ENCODE measurements at regions not wholly inside any gene's neighbourhood (a gene's known extent, or its start where the extent isn't known, plus 50 kb on each side); places are given as distances from the start of the nearest gene placed in this dataset.

DNA sequence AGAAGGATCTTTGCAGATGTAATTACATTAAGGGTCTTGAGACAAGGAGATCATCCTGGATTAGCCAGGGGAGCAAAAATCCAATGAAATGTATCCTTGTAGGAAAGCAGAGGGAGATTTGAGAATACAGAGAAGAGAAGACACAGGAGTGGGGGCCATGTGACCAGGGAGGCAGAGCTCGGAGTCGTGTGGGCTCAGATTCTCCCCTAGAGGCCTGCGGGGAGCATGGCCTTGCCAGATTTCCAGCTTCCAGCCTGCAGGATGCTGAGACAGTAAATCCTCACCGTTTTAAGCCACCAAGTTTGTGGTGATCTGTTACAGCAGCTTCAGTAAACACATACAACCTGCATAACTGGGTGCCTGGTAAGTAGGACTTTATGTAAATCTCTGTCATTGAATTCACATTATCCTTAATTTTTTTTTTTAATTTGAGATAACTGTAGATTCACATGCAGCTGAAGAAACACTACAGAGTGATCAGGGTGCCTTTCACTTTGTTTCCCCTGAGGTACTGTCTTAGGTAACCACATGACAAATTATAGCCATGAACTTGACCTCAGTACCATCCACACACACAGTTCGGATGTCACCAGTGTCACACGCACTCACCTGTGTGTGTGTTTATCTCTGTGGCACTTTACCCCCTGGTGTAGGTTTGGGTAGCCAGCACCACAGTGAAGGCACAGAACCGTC is 138.4 kb upstream of the HDAC4 start:
- DNase-seq = no peak

DNA sequence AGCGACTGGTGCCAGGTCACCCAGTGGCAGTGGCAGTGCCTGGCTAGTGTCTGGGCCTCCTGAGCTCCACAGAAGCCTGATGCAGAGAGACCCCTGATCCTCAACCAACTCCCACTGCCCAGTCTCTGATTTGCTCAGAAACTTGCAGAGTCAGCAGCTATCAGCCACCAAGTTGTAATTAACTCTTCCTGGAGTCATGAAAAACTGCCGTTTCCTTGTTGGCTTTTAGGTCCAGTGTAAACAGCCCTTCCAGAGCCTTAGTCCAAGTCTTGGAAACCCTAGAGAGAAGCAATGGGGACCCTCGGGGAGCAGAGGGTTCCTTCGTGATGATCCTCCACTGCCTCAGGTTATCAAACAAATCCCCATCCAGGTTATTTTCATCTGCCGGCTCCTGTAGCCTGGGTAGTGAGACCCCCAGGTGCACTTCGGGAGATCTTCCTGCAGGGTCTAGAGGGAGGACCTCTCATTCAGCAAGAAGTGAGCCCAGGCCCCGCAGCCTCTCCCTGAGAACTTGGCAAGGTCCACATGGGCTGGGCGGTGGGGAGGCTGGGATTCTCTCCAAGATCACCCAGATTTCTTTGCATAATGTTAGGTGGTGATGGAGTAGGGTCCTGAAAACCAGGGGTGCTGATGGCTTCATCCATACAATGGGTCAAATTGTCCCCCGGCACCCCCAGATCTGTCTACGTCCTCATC is 137.7 kb upstream of the HDAC4 start:
- no peak for DNase-seq

DNA sequence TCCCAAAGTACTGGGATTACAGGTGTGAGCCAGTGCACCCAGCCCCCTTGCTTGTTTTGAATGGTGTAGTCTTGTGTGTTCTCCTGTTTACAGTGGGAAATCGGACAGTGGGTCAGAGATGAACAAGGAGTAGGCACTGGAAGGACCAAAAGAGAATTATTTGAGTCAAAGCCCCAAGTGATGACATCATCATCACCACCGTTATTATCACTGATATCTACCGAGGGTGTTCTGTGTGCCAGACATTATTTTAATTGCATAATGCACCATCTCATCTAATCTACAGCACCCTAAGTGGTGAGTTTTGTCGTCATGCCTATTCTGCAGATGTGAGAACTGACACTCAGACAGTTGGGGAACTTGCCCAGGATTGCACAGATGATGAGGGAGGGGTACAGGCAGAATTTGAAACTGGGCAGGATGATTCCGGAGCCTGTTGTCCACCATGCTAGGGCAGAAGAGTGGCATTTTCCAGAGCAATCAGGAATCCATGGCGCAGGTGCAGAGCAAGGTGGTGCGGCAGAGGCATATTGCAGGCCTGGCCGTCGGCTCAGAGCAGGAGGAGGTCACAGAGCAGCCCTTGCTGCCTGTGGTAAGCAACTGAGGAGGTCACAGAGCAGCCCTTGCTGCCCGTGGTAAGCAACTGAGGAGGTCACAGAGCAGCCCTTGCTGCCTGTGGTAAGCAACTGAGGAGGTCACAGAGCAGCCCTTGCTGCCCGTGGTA is 137.0 kb upstream of the HDAC4 start:
- DNase-seq = no peak

DNA sequence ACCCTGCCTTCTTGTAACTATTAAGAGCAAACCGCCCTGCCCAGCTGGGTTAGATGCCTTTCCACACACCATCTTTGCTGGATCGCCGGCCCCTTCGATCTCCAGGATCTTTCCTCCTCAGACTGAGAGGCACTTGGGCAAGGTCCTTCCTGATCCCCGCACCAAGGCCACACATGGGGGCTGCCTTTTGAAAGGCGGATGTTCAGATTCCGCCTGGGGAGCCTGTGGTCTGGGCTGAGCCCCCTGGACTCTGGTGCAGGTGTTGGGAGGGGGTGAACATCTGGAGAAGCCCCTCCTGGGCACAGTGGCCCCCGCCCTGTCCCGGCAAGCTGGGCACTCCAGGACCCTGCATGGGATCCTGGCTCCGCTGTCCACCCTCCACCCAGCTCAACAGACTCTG is 135.4 kb upstream of the HDAC4 start:
- DNase-seq = no peak

DNA sequence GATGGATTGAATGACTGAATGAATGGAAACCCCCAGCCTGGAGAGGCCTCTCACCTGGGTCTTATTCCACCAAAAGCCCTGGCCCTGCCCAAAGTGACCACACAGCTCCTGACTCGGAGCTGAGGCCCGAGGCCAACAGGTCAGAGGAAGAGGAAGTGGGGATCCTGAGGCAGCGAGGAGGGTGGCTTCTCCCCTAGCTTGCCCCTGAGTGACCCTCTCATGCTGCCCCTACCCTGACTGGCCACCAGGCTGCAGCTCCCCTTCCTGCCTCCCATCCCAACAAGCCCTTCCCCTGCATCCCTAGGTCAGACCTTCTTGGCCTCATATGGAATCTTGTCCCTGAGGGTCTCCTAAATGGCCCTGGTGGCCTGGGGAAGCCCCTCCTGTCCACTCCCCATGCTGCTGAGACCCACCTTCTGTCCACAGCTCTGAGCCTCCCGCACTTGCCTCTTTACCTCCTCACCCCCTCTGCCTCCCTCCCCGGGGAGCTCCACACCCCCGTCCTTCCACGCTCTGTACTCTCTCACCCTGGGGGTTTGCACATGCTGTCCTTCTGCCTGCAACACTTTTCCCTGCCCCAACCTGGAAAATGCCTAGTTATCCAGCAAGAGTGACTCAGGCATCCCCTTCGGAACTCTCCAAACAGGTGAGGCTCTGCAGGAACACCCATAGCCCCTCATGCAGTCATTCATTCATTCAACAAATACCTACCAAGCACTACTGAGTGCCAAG is 134.8 kb upstream of the HDAC4 start:
- DNase-seq = no peak

DNA sequence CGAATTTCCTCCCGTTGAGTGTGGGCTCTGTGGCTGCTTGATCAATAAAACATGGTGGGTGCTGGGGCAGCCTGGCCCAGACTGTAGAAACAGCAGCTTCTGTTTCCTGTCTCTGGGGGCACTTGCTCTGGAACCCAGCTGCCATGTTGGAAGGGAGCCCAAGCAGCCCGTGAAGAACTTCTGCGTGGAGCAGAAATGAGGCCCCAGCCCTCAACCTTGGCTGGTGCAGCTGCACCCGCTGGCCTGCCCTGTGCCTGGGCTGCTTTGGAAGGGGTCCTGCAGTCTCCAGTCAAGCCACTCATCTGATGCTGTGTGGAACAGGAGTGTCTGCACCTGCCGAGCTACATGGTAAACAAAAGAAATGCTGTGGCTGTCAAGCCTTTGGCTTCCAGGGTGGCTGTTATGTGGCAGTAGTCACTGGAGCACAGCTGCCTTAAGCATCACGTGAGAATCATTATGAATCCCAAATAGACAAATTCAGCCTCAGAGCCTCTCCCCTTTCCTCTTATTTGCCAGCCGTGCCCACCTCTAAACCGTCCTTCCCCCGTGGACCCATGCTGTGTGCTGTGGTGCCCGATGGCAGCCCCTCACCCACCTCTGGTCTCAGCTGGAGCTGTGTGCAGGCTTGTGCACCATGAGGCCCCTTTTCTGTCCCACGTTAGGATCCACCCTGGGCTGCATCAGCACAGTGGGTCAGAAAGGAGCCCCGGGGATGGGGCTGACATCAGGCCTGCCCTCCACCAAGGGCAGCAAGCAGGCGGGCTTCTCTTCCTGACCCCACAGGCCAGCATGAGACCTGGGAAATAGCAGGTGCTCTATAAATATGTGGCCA is 134.0 kb upstream of the HDAC4 start:
- no peak for DNase-seq

DNA sequence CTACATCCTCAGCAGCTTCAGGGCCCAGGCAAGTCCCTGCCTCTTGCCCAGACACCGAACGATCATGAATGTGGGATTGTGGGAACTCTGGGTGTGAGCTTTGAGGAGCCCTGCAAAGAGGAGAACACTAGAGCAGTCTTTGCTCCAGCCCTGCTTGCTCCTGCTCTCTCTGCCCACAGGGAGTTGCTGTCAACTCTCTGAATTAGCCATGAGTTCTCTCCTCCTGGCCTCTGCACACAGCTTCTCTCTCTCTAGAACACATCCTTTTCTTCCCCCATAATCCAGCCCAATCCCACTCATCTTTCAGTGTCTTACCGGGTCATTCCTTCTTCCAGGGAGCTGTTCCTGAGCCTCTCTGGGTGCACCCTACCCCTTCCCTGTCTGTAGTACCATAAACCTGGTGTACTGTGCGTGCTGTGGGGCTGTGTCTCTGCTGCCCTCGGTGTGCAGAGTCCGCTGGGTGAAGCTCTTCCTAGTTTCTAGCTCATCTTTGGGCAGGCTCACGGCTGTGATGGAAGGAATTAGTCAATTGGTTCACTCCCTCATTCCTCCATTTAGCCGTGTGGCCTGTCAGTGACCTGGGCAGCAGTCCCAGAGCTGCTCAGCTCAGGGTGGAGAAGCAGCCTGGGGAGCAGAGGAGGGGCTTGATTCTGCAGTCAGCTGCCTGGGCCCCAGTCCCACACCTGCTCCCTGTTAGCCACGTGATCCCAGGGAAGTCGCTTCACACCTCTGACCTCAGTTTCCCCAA is 132.9 kb upstream of the HDAC4 start:
- DNase-seq = no peak

DNA sequence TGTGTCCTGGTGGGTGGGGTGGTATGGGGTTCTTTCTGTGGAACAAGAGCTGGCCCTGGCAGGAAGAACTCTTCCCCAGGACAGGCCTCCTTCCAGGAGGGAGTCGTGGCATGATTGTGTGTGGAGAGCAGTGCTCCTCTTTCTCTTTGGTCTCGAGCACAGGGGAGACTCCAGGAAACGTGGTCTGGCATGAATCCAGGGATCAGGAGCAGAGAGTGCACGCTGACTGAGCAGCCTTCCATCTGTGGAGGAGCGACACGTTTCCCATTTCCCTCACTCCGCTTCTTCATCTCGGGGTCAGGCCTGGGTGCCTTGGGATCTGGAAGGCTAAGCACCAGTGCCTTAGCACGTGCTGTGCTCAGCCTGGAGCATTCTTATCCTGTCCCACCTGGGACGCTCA is 132.0 kb upstream of the HDAC4 start:
- no peak for DNase-seq

DNA sequence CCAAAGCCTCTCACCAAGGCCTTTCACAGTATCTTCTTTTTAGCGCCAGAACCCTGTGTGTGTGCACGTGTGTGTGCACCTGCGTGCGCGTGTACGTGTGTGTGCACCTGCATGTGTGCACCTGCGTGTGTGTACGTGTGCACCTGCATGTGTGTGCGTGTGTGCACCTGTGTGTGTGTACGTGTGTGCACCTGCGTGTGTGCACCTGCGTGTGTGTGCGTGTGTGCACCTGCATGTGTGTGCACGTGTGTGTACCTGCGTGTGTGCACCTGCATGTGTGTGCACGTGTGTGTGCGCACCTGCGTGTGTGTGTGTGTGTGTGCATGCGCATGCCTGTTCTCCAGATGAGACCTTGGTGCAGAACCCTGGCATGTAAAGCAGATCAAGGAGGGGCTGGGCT is 131.4 kb upstream of the HDAC4 start:
- no peak for DNase-seq

DNA sequence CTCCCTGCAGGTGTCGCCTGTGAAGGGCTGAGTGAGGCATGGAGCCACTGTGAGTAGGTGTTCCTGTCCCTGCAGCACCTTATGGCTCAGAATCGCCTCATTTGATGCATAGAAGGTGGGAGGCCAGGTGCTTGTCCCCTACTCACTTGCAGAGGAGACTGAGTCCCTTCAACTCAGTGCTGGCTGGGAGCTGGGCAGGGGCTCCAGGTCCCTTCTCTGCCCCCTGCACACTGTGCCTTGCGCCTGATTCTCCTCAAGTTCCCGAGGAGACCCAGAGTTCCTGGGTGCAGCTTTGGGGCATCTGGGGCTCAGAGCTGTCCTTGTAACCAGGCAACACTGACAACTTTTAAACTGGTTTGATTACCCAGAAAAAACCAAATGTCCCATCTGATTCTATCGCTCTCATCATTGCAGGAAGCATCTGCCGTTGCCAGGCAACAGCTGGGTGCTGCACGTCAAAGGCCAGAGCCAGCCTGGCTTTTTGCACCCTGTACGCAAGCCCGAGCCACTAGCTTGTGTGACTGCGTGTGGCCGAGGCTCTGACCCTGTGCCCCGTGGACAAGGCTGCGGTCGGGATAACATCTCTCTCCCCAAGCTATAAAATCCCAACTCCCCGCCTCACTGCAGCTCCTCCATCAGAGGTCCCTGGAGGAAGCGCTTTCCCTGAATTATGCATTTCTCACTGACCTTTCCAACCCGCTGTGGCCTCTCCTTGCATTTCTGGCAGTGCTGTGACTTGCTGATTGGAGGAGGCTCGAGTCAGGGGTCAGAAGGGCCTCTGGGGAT is 130.8 kb upstream of the HDAC4 start:
- DNase-seq = no peak

DNA sequence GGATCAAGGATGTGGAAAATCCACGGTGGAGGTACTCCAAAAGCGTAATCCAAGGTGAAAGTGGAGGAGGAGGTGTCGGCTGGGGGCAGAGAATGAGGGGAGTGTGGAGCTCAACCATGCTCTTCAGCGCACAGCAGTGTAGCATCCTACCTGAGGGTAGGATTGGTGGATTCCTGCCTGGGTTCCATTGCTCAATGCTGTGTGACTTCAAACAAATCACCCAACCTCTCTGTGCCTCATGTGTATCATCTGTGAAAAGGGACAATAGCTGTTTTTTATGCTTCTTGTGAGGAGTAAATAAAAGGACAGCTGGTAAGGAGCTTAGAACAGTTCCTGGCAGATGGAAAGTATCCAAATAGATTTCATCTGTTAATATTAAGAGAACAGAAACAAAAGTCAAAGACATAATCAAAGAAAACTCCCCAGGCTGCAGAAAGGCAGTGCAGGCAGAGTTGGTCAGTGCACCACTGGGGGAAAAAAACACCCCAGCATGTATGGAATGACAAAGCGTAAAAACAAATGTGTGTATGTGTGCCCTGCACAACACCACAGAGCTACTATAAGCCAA is 130.0 kb upstream of the HDAC4 start:
- no peak for DNase-seq

DNA sequence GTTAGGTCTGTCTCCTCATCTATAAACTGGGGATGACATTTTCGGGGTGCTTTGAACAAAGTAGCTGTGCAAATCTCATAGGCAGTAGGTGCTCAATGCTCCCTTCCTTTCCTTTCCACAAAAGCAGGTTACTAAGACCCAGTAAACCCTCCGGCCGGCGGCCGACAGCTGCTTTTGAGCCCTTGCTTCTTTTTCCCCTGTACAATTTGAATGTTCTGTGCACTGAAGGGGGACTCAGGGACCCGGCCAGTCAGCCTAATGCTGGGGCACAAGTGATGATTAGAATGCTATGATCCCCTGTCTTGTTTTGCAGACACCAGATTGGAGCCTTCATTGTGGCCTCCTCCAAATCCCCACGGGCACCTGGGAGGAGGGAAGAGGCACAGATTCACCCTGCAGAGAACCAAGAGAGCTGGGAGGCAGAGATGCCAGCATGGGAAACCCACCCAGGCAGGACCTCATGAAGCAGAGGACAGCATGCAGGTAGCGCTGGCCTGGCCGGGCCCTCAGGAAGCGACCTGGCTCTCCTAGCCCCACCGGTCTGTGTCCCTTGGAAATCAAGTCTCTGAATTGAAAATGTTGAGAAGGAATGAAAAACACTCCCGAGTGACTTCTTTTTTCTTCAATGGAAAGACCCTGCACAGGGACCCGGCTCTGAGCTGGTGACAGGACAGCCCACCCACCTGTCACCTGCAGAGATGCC is 128.6 kb upstream of the HDAC4 start:
- DNase-seq = no peak

DNA sequence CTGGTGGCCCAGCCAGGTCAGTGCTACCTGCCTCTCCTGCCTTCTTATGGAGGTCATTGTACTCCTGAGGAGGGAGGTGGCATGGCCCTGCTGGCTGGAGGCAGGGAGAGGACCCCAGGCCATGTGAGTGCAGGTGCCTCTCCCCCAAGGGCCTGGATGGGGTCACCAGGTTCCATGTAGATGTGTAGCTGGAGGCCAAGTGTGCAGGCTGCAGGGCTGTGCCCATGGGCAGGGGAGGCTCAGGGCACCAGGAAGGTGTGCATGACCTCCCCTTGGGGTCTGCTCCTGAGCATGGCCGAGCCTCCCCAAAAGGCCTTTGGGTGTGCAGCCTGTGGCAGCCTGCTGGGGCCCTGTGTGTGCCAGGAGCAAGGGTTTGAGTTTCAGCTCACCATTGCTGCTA is 128.1 kb upstream of the HDAC4 start:
- no peak for DNase-seq

DNA sequence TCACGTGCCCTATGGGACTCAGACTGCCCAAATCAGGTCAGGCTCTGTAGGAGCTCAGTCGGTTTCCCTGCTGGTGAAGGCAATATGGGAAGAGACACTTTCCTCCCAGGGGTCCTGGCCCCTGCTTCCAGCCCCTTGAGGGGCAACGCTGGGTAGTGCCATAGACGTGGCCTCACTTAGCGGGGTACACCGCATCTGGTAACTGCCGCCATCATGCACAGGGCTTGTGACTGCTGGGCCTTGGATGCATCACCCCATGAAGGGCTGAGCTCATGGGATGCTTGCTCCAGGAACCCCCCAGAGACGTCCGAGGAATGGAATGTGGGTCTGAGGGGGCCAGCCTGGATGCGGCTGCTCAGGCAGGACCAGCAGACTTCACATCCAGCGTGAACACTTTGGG is 127.3 kb upstream of the HDAC4 start:
- no peak for DNase-seq

DNA sequence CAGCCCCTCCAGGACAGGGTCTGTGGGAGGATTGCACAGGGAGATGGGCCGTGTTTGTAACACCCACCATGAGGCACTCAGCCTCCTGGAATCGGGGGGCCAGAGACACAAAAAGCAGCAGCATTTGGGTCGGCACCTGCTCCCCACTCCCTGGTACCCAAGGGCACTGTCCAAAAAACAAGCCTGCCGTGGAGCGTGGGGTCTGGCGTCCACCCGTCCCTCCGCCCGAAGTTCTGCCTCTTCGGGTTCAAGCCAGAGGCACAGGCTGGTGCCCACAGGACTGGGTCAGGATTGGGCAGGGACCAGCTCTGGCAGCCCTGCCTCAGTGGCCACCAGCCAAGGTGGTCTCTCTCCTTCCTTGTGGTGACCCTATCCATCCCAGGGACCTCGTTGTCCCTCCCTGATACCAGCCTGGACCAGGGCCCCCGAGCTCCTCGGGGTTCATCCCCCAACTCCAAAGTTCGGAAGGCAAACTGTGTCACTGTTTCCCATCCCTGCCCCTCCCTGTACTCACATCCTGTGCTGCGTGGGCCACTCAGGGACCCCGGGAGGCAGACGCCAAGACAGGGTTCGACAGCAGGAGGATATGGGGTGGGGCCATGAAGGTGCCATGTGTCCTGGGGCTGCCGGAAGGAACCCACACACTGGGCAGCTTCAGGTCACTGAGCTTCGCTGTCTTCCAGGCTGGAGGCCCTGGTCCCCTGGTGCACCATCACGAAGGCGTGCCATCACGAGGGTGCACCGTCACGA is 126.0 kb upstream of the HDAC4 start:
- no peak for DNase-seq

DNA sequence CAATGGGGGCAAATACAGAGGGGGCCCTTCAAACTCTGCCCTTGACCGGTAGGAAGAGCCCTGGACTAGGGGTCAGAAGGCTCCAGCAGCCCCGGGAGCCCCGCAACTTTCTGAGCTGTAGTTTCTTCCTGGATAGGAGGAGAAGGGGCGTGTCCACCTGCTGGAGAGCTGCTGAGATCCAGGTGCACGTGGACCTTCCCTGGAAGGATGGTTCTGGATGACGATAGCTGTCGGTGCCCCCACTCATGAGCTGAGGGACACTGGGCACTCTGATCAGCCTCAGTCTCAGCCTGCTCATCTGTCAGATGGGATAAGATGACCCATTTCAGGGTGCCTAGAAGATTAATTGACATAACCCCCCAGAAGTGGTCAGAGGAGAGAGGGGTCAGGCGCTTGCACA is 125.2 kb upstream of the HDAC4 start:
- no peak for DNase-seq

DNA sequence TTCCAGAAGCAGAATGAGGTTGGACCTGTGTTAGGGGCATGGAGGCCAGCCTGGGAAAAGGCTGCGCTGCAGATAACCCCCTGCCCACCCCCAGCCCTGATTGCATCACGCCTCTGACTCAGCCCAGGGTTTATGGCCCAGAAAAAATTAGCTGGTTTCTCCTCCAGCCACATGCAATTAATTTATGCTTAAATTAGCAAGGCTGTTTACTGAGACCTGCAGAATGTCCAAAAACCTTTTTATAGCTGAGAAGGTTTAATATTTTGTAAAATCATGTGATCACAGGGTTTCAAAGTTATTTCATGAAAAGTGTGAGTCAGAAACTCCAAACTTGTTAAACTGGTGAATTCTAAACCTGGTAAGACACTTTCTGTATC is 123.1 kb upstream of the HDAC4 start:
- DNase-seq = no peak

DNA sequence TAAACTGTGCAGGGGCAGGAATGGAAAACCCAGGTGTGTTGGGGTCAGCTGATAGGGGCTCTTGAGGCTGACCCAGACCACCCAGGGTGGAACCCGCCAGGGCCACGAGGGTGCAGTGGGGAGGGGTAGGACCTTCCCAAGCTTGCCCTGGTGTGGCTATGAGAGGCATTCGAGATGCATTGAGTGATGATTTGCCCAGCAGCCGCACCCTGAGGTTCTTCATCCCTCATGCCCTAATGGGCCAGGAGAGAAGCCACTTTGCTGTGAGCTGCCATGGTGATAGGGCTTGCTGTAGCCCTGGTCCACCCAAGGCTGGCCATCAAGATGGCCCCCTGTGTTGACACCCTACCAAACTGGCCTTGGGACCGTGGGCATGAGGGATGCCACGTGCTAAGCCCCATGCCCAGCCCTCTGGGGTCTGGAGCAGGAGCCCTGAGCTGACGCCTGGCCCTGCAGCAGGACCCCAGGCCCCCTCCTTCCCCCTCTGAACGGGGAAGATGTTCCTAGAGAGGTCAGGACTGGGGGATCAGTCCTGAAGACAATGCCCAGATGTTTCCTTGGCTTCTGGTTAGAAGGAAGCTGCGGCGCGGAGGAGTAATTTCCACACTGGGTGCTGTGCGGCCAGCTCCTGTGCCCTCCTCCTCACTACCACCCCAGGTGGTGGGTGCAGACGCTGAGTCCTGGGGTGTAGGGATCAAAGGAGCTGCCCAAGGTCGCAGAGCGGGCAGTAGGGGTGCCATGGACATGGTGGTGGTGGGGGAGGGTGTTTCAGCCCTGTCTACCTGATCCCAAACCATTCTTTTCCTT is 122.5 kb upstream of the HDAC4 start:
- DNase-seq = no peak

Measured in fibroblast of skin of back (primary cell).